Psoas muscle (tissue), 7 donors: ENCODE measurements at regions not wholly inside any gene's neighbourhood (a gene's known extent, or its start where the extent isn't known, plus 50 kb on each side); places are given as distances from the start of the nearest gene placed in this dataset.

ENCODE experiments used
- ATAC-seq, 4 donors: fragments of 200-7000 bp; cut with Tn5 transposase; one replicate each; pipeline ENCODE4 v1.9.1; 2020; ENCODE audit warnings: moderate library complexity in 3 of 4, mild to moderate bottlenecking in 2 of 4
- DNase-seq, 2 donors: peaks; one replicate each; pipeline ENCODE4 v3.0.0-alpha.2; 2020
- H3K27ac ChIP-seq: fragments of 200-600 bp; one replicate; pipeline ENCODE4 v1.8.0; 2022
- H3K27me3 ChIP-seq, 3 donors: fragments of 200-600 bp in 1 of 3; one replicate each; pipeline versions ENCODE4 v1.6.1 to v1.8.0; 2013 to 2022; ENCODE audit warnings: low read length in 2 of 3, mild to moderate bottlenecking in 2 of 3, moderate library complexity in 1 of 3; ENCODE audit not compliant: insufficient read depth in 3 of 3
- H3K36me3 ChIP-seq, 2 donors: fragments of 200-600 bp in 1 of 2; one replicate each; pipeline versions ENCODE4 v1.6.1 to v1.8.0; 2013 to 2022; ENCODE audit warnings: low read depth in 1 of 2, mild to moderate bottlenecking in 1 of 2, moderate library complexity in 1 of 2; ENCODE audit not compliant: insufficient read depth in 1 of 2
- H3K4me1 ChIP-seq: fragments of 200-600 bp; one replicate; pipeline ENCODE4 v1.8.0; 2022
- H3K4me3 ChIP-seq: fragments of 200-600 bp; one replicate; pipeline ENCODE4 v1.8.0; 2022; ENCODE audit warnings: mild to moderate bottlenecking
- H3K9me3 ChIP-seq: fragments of 200-600 bp; one replicate; pipeline ENCODE4 v1.8.0; 2022
- CTCF ChIP-seq: fragments of 200-600 bp; IDR thresholded peaks from one replicate; pipeline ENCODE4 v1.8.0; 2022; ENCODE audit warnings: antibody characterized with exemption
- WGBS, 3 donors: extraction: QIAGEN DNeasy Blood & Tissue Kit; methylation state at CpG; one replicate each; pipeline versions ENCODE4 v1.1.6 to v1.1.7; 2013; 5-methylcytosine and 5-hydroxymethylcytosine counted together
- intact Hi-C, 2 donors: fragments of 100-400 bp; cut with DNase I; formaldehyde crosslinking; loops; one replicate each; pipeline versions ENCODE4 v1.11.0 to v1.14.2; 2022
- donor health status: healthy with polysubstance abuse.
- donor health status: DM: no; HTN: no; CAD: no; lungs with moderate emphysema.
- donor health status: Bipolar disorder and iron deficiency.
- donor health status: healthy.
- donor health status: DM: yes; HTN: yes; CAD: no.
- donor health status: DM: no; HTN: no; CAD: no.
- donor health status: DM: yes; HTN: yes; CAD: no.

- H3K4me1 ChIP-seq = no peaks in the 10 kb centered on the region
- H3K36me3 ChIP-seq = no peaks in the 10 kb centered on the region
- 83 to 87% (median 86%) methylated on average over 7 of the region's 7 CpGs for WGBS, 3 donors
- H3K4me3 ChIP-seq = no peak overlapping the region
- intact Hi-C loops = no loop called here
- ATAC-seq (no peak), DNase-seq (no peak)
- H3K27ac ChIP-seq = no peak overlapping the region
- H3K9me3 ChIP-seq = no peaks in the 10 kb centered on the region
- TF ChIP-seq CTCF = no peak
- no peaks in the 10 kb centered on the region for H3K27me3 ChIP-seq
Measured at GRCh38 chr1:81192647-81193642, 607.8 kb upstream of the ADGRL2 start.

- WGBS, 3 donors = 88 to 95% (median 94%) methylated on average over 3 of the region's 3 CpGs
- no peak for TF ChIP-seq CTCF
- Histone ChIP-seq H3K4me3 (no peak overlapping the region), H3K9me3 (no peaks in the 10 kb centered on the region), H3K27ac (no peak overlapping the region), H3K4me1 (no peaks in the 10 kb centered on the region), H3K36me3 (no peaks in the 10 kb centered on the region), H3K27me3 (no peaks in the 10 kb centered on the region)
- intact Hi-C loops = no loop called here
- no peak for ATAC-seq
- DNase-seq = no peak
Measured at GRCh38 chr1:81190003-81190402, 610.7 kb upstream of the ADGRL2 start.

- TF ChIP-seq CTCF = no peak
- WGBS, 3 donors = 96 to 100% (median 98%) methylated on average over 1 of the region's 1 CpG
Measured at GRCh38 chr1:81187635-81188034, 613.1 kb upstream of the ADGRL2 start.

GRCh38 chr1:81186261-81186660 lies 614.5 kb upstream of the ADGRL2 start:
- ATAC-seq (no peak), DNase-seq (no peak)
- H3K36me3 ChIP-seq = no peaks in the 10 kb centered on the region
- WGBS, 3 donors = 74 to 81% (median 80%) methylated on average over 2 of the region's 2 CpGs
- no peaks in the 10 kb centered on the region for H3K9me3 ChIP-seq
- no peaks in the 10 kb centered on the region for H3K27me3 ChIP-seq
- no peaks in the 10 kb centered on the region for H3K4me1 ChIP-seq
- intact Hi-C loops = no loop called here
- no peak overlapping the region for H3K27ac ChIP-seq
- no peak for TF ChIP-seq CTCF
- H3K4me3 ChIP-seq = no peak overlapping the region

More at GRCh38 chr1:81187635-81188034, 613.1 kb upstream of the ADGRL2 start:
- ATAC-seq = no peak
- DNase-seq = no peak
- intact Hi-C loops = no loop called here
- Histone ChIP-seq H3K36me3 (no peaks in the 10 kb centered on the region), H3K9me3 (no peaks in the 10 kb centered on the region), H3K4me3 (no peak overlapping the region), H3K4me1 (no peaks in the 10 kb centered on the region), H3K27me3 (no peaks in the 10 kb centered on the region), H3K27ac (no peak overlapping the region)
